Fibroblast of peridontal ligament (primary cell): ENCODE measurements at regions not wholly inside any gene's neighbourhood (a gene's known extent, or its start where the extent isn't known, plus 50 kb on each side); places are given as distances from the start of the nearest gene placed in this dataset.
A peak's percentile ranks its signal among the peaks of the same experiment; 100 is the strongest.
"Not testable (repeated sequence)": the region's sequence is repeated elsewhere in the genome, so short reads cannot be mapped to it uniquely, and the experiment has no call there.

Experiments used
- DNase-seq: peaks from one replicate; pipeline ENCODE4 v3.0.0-alpha.2; 2010; ENCODE audit errors: extremely low read depth

DNA sequence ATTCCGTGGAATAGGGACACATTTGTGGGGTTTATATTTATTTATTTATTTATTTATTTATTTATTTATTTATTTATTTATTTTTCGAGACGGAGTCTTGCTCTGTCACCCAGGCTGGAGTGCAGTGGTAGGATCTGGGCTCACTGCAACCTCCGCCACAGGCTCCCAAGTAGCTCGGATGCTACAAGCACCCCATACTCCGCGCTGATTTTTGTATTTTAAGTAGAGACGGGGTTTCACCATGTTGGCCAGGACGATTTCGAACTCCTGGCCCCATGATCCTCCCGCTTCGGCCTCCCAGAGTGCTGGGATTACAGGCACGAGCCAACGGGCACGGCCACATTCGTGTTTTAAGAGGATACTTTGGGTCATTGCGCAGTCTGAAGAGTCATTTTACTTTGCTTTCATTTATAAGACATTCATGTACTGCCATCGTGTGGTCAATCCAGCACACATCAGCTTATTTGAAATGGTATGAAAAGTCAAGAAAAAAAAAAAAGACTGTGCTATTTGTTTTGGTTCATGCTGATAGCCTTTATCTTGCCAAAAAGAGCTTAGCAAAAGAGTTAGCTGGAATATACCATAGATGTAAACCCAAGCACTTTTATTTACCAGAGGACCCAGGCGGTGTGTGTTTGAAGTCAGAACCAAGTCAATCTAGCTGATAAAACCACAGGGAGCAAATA is 1075.0 kb downstream of the EPHA3 start:
- DNase-seq, result peak; percentile 67

DNA sequence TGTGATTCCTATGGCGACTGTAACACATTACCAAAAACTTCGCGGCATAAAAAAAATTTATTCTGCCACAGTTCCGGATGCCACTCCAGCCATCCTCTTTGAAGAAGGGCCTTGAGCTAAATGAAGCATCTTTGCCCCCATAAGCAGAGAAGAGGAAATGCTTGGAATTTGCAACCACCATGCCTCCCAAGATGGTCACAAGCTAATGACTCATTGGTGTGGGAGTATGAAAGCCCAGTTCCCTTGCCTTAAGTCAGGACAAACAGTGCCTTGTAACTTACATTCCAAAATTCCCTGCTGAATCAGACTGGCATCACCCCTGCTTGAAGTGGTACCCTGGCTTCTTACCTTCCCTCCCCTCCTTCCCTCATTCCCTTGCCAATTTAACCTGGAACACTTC is 1077.4 kb downstream of the EPHA3 start:
- peak; percentile 40 for DNase-seq

DNA sequence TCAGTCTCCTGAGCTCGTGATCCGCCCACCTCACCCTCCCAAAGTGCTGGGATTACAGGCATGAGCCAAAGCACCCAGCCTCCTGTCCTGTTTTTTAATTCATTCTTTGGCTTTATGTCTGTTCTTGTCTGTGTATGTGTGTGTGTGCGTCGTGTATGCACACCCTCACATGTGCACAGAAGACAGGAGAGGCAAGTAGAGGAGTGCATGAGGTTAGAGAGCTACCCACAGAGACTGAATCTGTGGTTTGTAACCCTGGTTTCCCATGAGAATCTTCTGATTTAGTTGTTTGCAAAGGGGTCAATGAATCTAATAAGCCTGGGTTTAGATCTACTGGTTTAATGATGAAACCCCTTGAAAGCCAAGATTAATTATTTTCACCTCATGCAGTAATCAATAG is 1090.0 kb downstream of the EPHA3 start:
- not testable (repeated sequence) for DNase-seq

DNA sequence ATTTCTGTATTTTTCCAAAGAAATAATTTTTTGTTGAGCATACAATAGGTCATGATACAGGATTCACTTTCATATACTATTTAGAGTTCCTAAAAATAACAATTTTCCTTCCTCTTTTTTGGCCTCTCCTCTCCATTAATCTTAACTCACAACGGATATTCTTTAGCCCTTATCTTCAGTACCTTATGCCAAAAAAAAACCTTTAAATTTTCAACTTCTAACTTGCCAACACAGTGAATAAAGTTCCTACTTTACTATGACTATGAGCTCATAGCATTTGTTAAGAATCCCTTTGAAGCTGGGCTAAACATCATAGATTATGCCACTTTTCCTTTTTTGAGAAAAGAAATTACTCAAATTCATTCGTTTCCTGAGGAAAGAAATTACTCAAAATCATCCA is 1095.5 kb downstream of the EPHA3 start:
- DNase-seq, result not testable (repeated sequence)

DNA sequence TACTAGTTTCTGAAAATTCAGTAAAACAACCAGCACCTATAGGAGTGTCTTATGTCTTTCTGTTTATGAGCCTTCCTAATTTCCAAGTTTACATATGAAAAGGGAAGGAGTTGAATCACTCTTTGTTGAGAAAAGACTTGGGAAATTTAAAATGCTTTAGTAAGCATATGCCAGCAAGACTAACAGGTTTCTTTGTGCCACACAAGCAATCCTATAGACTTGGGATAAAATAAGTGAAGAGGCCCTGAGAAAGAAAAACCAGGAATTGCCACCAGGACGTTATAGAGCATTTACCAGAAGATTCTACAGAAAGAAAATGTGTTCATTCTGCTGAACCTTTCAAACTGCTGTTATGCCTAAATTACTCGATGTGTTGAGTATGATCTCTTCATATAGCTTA is 1099.1 kb downstream of the EPHA3 start:
- DNase-seq, result not testable (repeated sequence)

DNA sequence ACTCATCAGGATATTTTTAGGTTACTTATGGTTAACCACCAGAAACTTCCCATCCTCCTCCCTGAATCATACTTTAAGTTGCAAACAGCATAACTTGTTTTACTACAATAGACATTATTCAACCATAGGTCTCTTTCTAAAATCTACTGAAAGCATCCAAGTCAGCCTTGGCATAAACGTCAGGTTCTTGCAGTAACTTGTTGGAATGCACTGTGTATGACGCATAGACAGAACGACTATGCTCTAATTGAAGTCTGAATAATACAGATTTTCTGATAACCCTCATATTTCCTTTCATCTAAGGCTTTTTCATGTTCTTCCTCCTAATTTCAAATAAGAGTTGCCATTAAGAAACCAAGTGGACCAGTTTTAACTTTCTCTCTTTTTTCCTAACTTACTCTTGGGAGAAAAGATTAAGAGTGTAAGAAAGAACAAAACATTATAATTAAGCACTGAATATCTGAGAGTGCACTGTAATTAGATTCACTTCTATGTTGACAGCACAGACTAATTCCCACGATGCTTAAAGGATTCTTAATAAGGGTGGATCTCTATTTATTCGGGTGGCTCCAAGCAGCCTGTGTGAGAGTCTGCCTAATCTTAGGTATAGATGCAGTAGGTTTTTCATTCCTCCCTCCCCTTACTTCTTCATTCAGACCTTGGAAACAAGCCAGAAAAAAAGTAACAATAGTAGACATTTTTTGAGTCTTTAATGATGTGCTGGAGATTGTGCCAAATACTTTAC is 1100.1 kb downstream of the EPHA3 start:
- DNase-seq, result not testable (repeated sequence)

DNA sequence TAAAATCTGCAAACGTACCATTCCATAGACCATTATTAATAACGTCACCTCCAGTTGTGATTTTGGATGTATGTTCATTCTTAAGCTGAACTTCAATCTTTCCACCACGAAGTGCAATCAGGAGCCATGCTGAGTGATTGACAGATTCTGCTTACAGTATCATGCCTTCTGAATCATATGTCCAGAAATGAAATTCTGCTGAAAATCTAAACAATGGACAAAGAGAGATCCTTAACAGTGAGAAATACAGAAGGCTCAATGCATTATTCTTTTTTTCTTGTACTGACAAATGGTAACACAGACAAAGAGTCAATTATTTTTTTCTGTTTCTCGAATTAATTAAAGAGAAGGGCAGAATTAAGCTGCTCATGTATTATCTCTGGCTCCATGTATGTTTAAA is 1114.5 kb downstream of the EPHA3 start:
- DNase-seq, result no peak

DNA sequence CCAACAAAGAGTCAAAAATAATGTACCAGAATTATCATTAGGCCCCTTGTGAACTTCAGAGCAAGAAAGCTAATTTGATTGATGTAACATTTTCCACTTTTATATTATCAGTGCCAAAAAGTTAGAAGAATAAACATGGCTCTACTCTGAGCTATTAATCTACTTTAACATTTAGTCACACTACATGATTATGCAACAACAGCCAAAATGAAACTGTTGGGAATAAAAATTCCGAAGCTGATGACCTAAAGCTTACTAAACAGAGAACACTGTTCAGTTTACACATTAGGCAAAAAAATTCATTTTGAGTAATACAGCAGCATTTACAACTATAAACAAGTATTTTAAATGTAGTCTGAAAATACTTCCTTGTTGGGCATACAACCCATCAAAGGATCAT is 1134.1 kb downstream of the EPHA3 start:
- DNase-seq, result no peak

DNA sequence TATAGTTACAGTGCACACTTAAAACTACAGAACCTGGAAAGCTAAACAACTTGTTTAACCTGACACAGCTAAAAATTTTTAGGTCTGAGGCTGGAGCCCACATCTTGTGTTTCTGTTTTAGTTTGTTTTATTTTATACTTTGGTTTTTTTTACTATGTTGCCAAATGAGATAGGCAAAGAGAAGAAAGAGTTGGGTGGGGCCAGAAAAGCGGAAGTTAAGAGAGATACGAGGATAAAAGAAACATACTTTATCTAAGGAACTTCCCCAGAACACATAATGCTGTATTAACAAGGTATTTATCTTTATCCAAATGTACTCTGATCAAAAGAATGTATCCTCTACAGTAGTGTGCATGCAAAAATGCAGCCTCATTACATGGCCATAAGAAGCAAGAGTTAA is 1145.7 kb downstream of the EPHA3 start:
- no peak for DNase-seq

DNA sequence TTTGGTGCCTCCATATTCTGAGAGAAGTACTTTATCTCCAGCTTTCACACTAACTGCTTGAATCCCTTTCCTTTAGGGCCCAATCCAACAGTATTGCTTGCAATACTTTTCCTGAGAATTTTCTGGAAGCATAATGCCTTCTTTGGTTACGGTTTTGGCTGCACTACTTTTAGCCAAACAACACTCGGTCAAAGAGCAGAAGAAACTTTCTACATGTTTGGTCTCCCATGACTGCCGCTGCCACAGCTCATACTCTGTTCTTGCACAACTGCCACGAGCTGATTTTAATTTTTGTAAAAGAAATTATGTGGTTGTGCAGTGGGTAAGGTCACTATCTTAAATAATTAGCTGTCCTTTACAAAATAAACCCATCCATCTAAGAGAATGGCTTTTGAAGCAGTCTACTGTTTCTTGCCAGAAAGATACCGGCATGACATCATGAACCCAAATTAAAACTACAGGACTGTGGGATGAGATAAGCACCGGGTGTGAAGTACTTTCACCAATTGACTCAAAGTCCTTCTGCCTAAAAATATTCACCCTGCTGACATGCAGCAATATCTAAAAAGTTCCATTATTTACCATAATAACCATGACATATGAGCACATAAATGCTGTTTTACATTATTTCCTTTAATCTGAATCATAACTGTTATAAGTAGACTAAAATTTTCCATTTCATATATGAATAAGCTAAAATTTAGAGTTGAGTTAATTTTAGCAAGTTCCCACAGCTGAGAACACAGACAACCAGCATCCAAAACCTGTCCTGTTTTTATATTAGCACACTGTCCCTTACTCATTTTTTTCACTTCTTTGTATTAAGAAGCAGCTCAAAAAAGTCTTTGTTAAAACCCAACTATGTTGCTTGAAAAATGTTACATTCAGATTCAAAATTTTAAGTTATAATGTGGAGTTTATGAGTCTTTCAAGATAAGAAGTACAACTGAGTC is 1154.3 kb downstream of the EPHA3 start:
- no peak for DNase-seq
